HFFc6 (cell line): ENCODE measurements at regions not wholly inside any gene's neighbourhood (a gene's known extent, or its start where the extent isn't known, plus 50 kb on each side); places are given as distances from the start of the nearest gene placed in this dataset.
"Not testable (repeated sequence)": the region's sequence is repeated elsewhere in the genome, so short reads cannot be mapped to it uniquely, and the experiment has no call there.

Source experiments
- DNase-seq: peaks from one replicate; pipeline ENCODE4 v3.0.0-alpha.2; 2018
- H3K27ac Mint-ChIP-seq: 2 replicates; pipeline ENCODE4 v1.8.0; 2020; ENCODE audit warnings: mild to moderate bottlenecking, mixed read lengths
- H3K27me3 Mint-ChIP-seq: 2 replicates; pipeline ENCODE4 v1.8.0; 2021; ENCODE audit warnings: mild to moderate bottlenecking, moderate library complexity, mixed read lengths; ENCODE audit not compliant: insufficient read depth
- H3K36me3 Mint-ChIP-seq: 2 replicates; pipeline ENCODE4 v1.8.0; 2021; ENCODE audit warnings: low read depth, mixed read lengths
- H3K4me1 Mint-ChIP-seq: 2 replicates; pipeline ENCODE4 v1.8.0; 2020; ENCODE audit warnings: low read depth, mixed read lengths
- H3K4me3 Mint-ChIP-seq: 2 replicates; pipeline ENCODE4 v1.8.0; 2020; ENCODE audit warnings: mild to moderate bottlenecking, moderate library complexity, mixed read lengths
- H3K9me3 Mint-ChIP-seq: 2 replicates; pipeline ENCODE4 v1.8.0; 2020; ENCODE audit warnings: mild to moderate bottlenecking, mixed read lengths
- TF ChIP-seq, protein P1 (sequence below): fragments of 200-600 bp; sonication (generic); IDR thresholded peaks from 2 replicates; pipeline ENCODE4 v1.5.0; 2021; ENCODE audit warnings: antibody characterized with exemption, mild to moderate bottlenecking

DNA sequence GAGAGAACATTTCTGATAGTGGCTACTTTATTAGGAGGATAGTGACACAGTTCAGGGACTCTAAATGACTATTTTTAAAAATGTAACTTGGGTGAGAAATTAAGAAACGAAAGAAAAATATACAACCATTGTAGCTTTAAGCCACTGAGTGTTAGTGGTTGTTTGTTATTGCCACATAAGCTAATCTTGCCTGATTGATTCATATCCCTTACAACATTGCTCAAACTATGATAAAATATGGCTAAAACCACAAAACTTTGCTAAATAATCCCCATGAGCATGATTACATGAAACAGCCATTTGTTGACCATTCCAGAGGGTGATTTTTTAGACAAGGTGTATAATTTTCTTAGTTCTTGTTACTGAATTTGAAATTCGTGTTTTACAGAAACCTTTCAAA is 343.4 kb downstream of the SLITRK5 start:
- H3K4me3 Mint-ChIP-seq, result no peak overlapping the region
- peaks cover 30% of the 10 kb centered on the region for H3K9me3 Mint-ChIP-seq
- H3K36me3 Mint-ChIP-seq, result peaks cover 4% of the 10 kb centered on the region; the same call in 1 of the 2 replicates
- DNase-seq, result no peak
- no peaks in the 10 kb centered on the region for H3K27me3 Mint-ChIP-seq
- H3K27ac Mint-ChIP-seq, result no peak overlapping the region
- TF ChIP-seq, protein P1, sequence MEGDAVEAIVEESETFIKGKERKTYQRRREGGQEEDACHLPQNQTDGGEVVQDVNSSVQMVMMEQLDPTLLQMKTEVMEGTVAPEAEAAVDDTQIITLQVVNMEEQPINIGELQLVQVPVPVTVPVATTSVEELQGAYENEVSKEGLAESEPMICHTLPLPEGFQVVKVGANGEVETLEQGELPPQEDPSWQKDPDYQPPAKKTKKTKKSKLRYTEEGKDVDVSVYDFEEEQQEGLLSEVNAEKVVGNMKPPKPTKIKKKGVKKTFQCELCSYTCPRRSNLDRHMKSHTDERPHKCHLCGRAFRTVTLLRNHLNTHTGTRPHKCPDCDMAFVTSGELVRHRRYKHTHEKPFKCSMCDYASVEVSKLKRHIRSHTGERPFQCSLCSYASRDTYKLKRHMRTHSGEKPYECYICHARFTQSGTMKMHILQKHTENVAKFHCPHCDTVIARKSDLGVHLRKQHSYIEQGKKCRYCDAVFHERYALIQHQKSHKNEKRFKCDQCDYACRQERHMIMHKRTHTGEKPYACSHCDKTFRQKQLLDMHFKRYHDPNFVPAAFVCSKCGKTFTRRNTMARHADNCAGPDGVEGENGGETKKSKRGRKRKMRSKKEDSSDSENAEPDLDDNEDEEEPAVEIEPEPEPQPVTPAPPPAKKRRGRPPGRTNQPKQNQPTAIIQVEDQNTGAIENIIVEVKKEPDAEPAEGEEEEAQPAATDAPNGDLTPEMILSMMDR, result no peak
- H3K4me1 Mint-ChIP-seq, result no peaks in the 10 kb centered on the region

DNA sequence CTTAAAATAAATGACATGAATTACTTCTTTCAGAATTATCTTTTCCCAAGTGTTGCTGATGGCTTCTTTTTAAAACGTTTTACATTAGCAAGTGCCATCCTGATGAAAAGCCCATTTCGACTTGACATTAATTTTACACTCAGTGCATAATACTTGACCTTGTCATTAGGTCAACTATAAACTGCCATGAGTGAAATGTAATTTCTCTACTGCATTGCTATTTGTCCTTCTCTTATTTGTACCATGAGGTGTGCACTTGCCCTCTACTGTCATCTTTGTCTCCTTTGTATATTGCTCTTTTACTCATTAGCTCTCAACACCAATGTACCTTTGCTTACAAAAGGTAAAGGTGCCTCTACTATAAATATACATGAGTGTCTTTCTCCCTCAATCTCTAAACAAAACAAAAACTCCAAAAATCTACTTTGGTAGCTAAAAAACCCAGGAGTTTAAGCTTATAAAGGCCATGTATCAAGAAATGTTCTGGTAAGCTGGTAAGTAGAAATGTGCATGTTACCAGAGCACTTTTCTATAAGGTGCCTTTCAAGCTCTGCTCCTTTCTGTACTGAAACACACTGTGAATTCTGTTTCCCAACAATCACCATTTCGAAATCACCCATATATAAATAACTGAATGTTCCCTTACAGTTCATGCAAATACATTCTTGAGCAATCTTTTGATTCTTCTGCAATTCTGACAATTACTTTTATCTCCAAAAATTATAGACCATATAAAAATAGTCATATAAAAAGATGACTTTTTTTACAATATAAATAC is 351.4 kb downstream of the SLITRK5 start:
- DNase-seq, result no peak
- Mint-ChIP-seq H3K4me3 (no peak overlapping the region), H3K27ac (no peak overlapping the region)

DNA sequence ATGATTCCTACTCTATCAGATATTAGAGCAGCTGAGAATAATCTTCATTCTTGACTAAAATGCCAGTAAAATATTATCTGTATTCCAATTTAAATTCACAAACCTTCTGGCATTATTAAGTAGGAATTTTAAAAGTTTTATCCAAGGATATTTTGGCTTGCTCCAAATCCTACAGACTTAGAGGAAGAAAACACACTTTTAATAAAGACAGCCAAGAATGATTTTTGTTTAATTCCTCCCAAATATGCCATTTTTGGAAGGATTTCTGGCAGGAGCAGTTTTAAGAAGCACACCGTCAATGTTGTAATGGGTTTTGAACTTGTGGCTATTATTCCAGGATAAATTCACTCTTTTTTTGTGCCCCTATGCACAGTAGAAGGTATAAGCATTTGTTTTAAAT is 355.1 kb downstream of the SLITRK5 start:
- TF ChIP-seq, protein P1, result no peak
- H3K27ac Mint-ChIP-seq, result no peak overlapping the region
- no peaks in the 10 kb centered on the region for H3K27me3 Mint-ChIP-seq
- H3K9me3 Mint-ChIP-seq, result peaks cover 15% of the 10 kb centered on the region
- no peak for DNase-seq
- no peaks in the 10 kb centered on the region for H3K4me1 Mint-ChIP-seq
- H3K36me3 Mint-ChIP-seq, result no peaks in the 10 kb centered on the region
- no peak overlapping the region for H3K4me3 Mint-ChIP-seq

More for the DNA sequence above, 351.4 kb downstream of the SLITRK5 start:
- H3K4me1 Mint-ChIP-seq, result no peaks in the 10 kb centered on the region
- H3K9me3 Mint-ChIP-seq, result peaks cover 40% of the 10 kb centered on the region
- H3K27me3 Mint-ChIP-seq, result no peaks in the 10 kb centered on the region
- H3K36me3 Mint-ChIP-seq, result peaks cover 4% of the 10 kb centered on the region; the same call in 1 of the 2 replicates
- TF ChIP-seq, protein P1, result no peak

DNA sequence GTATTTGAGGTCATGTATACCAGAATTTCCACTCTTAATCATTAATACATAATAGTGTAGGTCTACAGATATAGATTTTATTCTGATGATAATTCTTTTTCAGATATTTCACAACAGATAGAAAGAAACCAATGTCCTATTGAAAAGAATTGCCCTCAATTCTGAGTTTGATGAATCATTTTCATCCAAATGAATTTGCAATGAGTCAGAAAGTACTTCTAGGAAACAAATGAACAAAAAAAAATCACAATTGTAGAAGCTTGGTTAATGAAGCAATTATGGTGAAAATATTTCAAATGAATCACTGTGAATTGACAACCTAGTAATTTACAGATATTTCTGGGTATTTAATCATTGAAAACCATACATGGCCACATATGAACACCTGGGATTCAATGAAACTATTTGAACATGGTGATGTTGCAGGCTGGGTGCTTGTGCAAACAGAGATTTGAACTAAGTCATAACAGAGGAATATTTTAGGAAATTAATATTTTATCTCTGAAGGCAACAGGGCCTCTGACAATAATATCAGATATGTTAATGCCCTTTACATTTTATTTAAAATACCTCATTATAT is 360.9 kb downstream of the SLITRK5 start:
- Mint-ChIP-seq H3K36me3 (no peaks in the 10 kb centered on the region), H3K4me3 (no peak overlapping the region), H3K27ac (no peak overlapping the region), H3K27me3 (no peaks in the 10 kb centered on the region), H3K9me3 (peaks cover 7% of the 10 kb centered on the region), H3K4me1 (no peaks in the 10 kb centered on the region)
- TF ChIP-seq, protein P1, result no peak
- no peak for DNase-seq

DNA sequence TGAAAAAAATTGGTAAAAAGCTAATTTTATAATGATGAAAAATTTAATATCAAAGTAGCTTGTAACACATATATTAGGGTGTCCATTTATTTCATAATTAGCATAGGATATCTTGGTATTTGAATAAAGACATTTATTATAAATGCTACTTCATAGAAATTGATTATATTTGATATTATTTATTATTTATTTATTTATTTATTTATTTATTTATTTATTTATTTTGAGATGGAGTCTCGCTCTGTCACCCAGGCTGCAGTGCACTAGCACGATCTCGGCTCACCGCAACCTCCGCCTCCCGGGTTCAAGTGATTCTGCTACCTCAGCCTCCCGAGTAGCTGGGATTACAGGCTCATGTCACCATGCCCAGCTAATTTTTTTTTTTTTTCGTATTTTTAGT is 365.0 kb downstream of the SLITRK5 start:
- not testable (repeated sequence) for H3K4me3 Mint-ChIP-seq, H3K4me1 Mint-ChIP-seq, DNase-seq, H3K27ac Mint-ChIP-seq, H3K27me3 Mint-ChIP-seq, H3K36me3 Mint-ChIP-seq
- peaks cover 15% of the 10 kb centered on the region for H3K9me3 Mint-ChIP-seq

DNA sequence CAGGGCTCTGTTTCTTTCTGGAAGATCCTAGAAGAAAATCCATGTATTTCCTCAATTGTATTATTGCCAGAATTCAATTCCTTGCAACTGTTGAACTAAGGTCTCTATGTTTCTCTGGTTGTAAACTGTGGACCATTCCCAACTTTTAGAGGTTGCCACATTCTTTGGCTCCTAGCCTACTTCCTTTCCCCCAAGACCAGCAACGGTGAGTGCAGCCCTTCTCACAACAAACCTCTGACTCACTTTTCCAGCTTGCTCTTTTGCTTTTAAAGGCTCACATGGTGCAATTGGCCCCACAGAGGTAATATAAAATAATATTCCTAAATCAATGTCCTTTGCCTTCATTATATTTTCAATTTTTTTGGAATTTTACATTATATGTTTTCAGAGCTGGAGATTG is 371.3 kb downstream of the SLITRK5 start:
- Mint-ChIP-seq H3K4me1 (no peaks in the 10 kb centered on the region), H3K9me3 (peaks cover 32% of the 10 kb centered on the region), H3K27me3 (no peaks in the 10 kb centered on the region), H3K4me3 (no peak overlapping the region), H3K27ac (no peak overlapping the region), H3K36me3 (no peaks in the 10 kb centered on the region)
- no peak for DNase-seq
- TF ChIP-seq, protein P1, result no peak
